Endodermal cell (in vitro differentiated cells): ENCODE measurements at regions not wholly inside any gene's neighbourhood (a gene's known extent, or its start where the extent isn't known, plus 50 kb on each side); places are given as distances from the start of the nearest gene placed in this dataset.

Experiments
- DNase-seq: peaks from one replicate; pipeline ENCODE4 v3.0.0-alpha.2; 2017
- H3K27ac ChIP-seq: 2 replicates; pipeline ENCODE4 v1.5.1; 2013; ENCODE audit warnings: mild to moderate bottlenecking, low read depth, low read length, moderate library complexity
- H3K27me3 ChIP-seq: 2 replicates; pipeline ENCODE4 v1.6.1; 2013; ENCODE audit warnings: mild to moderate bottlenecking, low read length, moderate library complexity; ENCODE audit not compliant: insufficient read depth, control insufficient read depth, poor library complexity, severe bottlenecking
- H3K36me3 ChIP-seq: 2 replicates; pipeline ENCODE4 v1.7.0; 2013; ENCODE audit warnings: mild to moderate bottlenecking, low read length, moderate library complexity; ENCODE audit not compliant: control insufficient read depth, insufficient read depth
- H3K4me1 ChIP-seq: one replicate; pipeline ENCODE4 v1.7.0; 2013; ENCODE audit warnings: low read length; ENCODE audit not compliant: control insufficient read depth, insufficient read depth
- H3K4me3 ChIP-seq: 2 replicates; pipeline ENCODE4 v1.5.1; 2013; ENCODE audit warnings: mild to moderate bottlenecking, low read length, moderate library complexity
- H3K9ac ChIP-seq: 2 replicates; pipeline ENCODE4 v1.6.1; 2013; ENCODE audit warnings: mild to moderate bottlenecking, low read length, moderate library complexity; ENCODE audit not compliant: poor library complexity, severe bottlenecking; ENCODE audit errors: extremely low read depth
- H3K9me3 ChIP-seq: 2 replicates; pipeline ENCODE4 v1.6.1; 2013; ENCODE audit warnings: mild to moderate bottlenecking, low read length, moderate library complexity; ENCODE audit not compliant: control insufficient read depth
- H3K27ac Mint-ChIP-seq: 2 replicates; pipeline ENCODE4 v1.8.0; 2020; ENCODE audit warnings: mixed read lengths
- H3K27me3 Mint-ChIP-seq: 2 replicates; pipeline ENCODE4 v1.8.0; 2021; ENCODE audit warnings: mild to moderate bottlenecking, mixed read lengths; ENCODE audit not compliant: insufficient read depth
- H3K36me3 Mint-ChIP-seq: 2 replicates; pipeline ENCODE4 v1.8.0; 2020; ENCODE audit warnings: low read depth, mixed read lengths
- H3K4me1 Mint-ChIP-seq: 2 replicates; pipeline ENCODE4 v1.8.0; 2020; ENCODE audit warnings: mixed read lengths
- H3K4me3 Mint-ChIP-seq: 2 replicates; pipeline ENCODE4 v1.8.0; 2020; ENCODE audit warnings: mild to moderate bottlenecking, moderate library complexity, mixed read lengths
- H3K9me3 Mint-ChIP-seq: 2 replicates; pipeline ENCODE4 v1.8.0; 2020; ENCODE audit warnings: mild to moderate bottlenecking, mixed read lengths
- CTCF ChIP-seq: fragments of 200-600 bp; sonication (generic); conservative IDR thresholded peaks from 2 replicates; pipeline ENCODE4 v1.5.0; 2021; ENCODE audit warnings: antibody characterized with exemption, mild to moderate bottlenecking
- WGBS, 2 experiments: methylation state at CpG; one replicate each; pipeline versions ENCODE4 v1.1.5 to v1.1.7; 2013; ENCODE audit warnings: missing lambda C conversion rate in 2 of 2, mixed read lengths in 1 of 2; ENCODE audit not compliant: insufficient coverage in 1 of 2, insufficient read length in 1 of 2; 5-methylcytosine and 5-hydroxymethylcytosine counted together

GRCh38 chr1:163720294-163720693 lies 398.5 kb downstream of the NUF2 start:
- peaks cover 37% of the 10 kb centered on the region for H3K9me3 Mint-ChIP-seq

GRCh38 chr1:163725551-163725950 lies 403.8 kb downstream of the NUF2 start:
- no peak overlapping the region for H3K4me3 Mint-ChIP-seq

More at GRCh38 chr1:163720294-163720693, 398.5 kb downstream of the NUF2 start:
- no peak for DNase-seq
- Histone ChIP-seq H3K4me3 (no peak overlapping the region), H3K36me3 (no peaks in the 10 kb centered on the region), H3K27ac (no peak overlapping the region), H3K9me3 (peaks cover 44% of the 10 kb centered on the region), H3K9ac (no peak overlapping the region), H3K4me1 (peaks cover 7% of the 10 kb centered on the region), H3K27me3 (peaks cover 6% of the 10 kb centered on the region)
- peaks cover 2% of the 10 kb centered on the region for H3K27me3 Mint-ChIP-seq
- TF ChIP-seq CTCF, result no peak
- H3K27ac Mint-ChIP-seq, result no peak overlapping the region
- peaks cover 14% of the 10 kb centered on the region for H3K4me1 Mint-ChIP-seq
- peaks cover 2% of the 10 kb centered on the region for H3K36me3 Mint-ChIP-seq
- 96 to 100% methylated on average over 2 to 3 of the region's 3 CpGs for WGBS, 2 experiments
- H3K4me3 Mint-ChIP-seq, result no peak overlapping the region

GRCh38 chr1:163730411-163730821 lies 408.7 kb downstream of the NUF2 start:
- H3K27ac ChIP-seq, result no peak overlapping the region
- Mint-ChIP-seq H3K4me1 (peaks cover 2% of the 10 kb centered on the region), H3K36me3 (peaks cover 4% of the 10 kb centered on the region), H3K27me3 (peaks cover 8% of the 10 kb centered on the region), H3K27ac (no peak overlapping the region), H3K4me3 (no peak overlapping the region), H3K9me3 (peaks cover 20% of the 10 kb centered on the region)
- H3K27me3 ChIP-seq, result peaks cover 13% of the 10 kb centered on the region
- H3K4me1 ChIP-seq, result no peaks in the 10 kb centered on the region
- DNase-seq, result no peak
- no peak overlapping the region for H3K4me3 ChIP-seq
- H3K9ac ChIP-seq, result no peak overlapping the region
- no peaks in the 10 kb centered on the region for H3K36me3 ChIP-seq
- H3K9me3 ChIP-seq, result peaks cover 12% of the 10 kb centered on the region
- no peak for TF ChIP-seq CTCF
- WGBS, 2 experiments, result 88% methylated on average over 3 of the region's 3 CpGs; no CpG with 5 or more reads in 1 of the 2 experiments

More at GRCh38 chr1:163725551-163725950, 403.8 kb downstream of the NUF2 start:
- peaks cover 26% of the 10 kb centered on the region for H3K9me3 Mint-ChIP-seq
- no peak for TF ChIP-seq CTCF
- H3K4me3 ChIP-seq, result no peak overlapping the region
- peaks cover 23% of the 10 kb centered on the region for H3K9me3 ChIP-seq
- H3K27me3 Mint-ChIP-seq, result peaks cover 9% of the 10 kb centered on the region
- no peak overlapping the region for H3K27ac ChIP-seq
- no peaks in the 10 kb centered on the region for H3K36me3 ChIP-seq
- H3K9ac ChIP-seq, result no peak overlapping the region
- peaks cover 14% of the 10 kb centered on the region for H3K4me1 Mint-ChIP-seq
- peaks cover 7% of the 10 kb centered on the region for H3K4me1 ChIP-seq
- H3K27ac Mint-ChIP-seq, result no peak overlapping the region
- peaks cover 4% of the 10 kb centered on the region for H3K36me3 Mint-ChIP-seq
- H3K27me3 ChIP-seq, result peaks cover 20% of the 10 kb centered on the region
- DNase-seq, result no peak
